SU-DHL-6 (cell line): ENCODE measurements at regions not wholly inside any gene's neighbourhood (a gene's known extent, or its start where the extent isn't known, plus 50 kb on each side); places are given as distances from the start of the nearest gene placed in this dataset.

ENCODE experiments used
- CTCF ChIP-seq: fragments of 200-600 bp; sonication (generic); IDR thresholded peaks from one replicate; pipeline ENCODE4 v1.5.1; 2017; ENCODE audit warnings: antibody characterized with exemption, mild to moderate bottlenecking, low read length, moderate library complexity; ENCODE audit not compliant: insufficient read depth, poor library complexity, severe bottlenecking
- EZH2phosphoT487 ChIP-seq: fragments of 200-600 bp; sonication (generic), shearing (Covaris generic); conservative IDR thresholded peaks from 2 replicates; pipeline ENCODE4 v1.6.1; 2018; ENCODE audit warnings: mild to moderate bottlenecking, antibody characterized with exemption, low read length, moderate library complexity, mixed read lengths

- TF ChIP-seq CTCF: no peak
- no peak for TF ChIP-seq EZH2phosphoT487
These were observed 322.0 kb upstream of the MOCS1 start for GRCh38 chr6:40256224-40256623.
